RKO (cell line): ENCODE measurements at regions not wholly inside any gene's neighbourhood (a gene's known extent, or its start where the extent isn't known, plus 50 kb on each side); places are given as distances from the start of the nearest gene placed in this dataset.

Experiments used
- DNase-seq: peaks from one replicate; pipeline ENCODE4 v3.0.0-alpha.2; 2016; ENCODE audit warnings: low spot score

GRCh38 chr13:30359991-30360390 is 52.6 kb upstream of the KATNAL1 start:
- DNase-seq: no peak

GRCh38 chr13:30360586-30360985 is 53.2 kb upstream of the KATNAL1 start:
- no peak for DNase-seq

- DNase-seq: no peak
Measured at GRCh38 chr13:30362005-30362788, 54.8 kb upstream of the KATNAL1 start.

- DNase-seq: no peak
Measured at GRCh38 chr13:30362869-30363268, 55.5 kb upstream of the KATNAL1 start.

- DNase-seq: no peak
Measured at GRCh38 chr13:30363725-30364124, 56.4 kb upstream of the KATNAL1 start.

- DNase-seq: no peak
Measured at GRCh38 chr13:30364133-30364532, 56.8 kb upstream of the KATNAL1 start.

- DNase-seq: no peak
Measured at GRCh38 chr13:30364876-30365275, 57.4 kb upstream of the UBE2L5 start.

GRCh38 chr13:30366088-30366487 is 56.2 kb upstream of the UBE2L5 start:
- no peak for DNase-seq

GRCh38 chr13:30367296-30367695 is 55.0 kb upstream of the UBE2L5 start:
- DNase-seq: no peak

- DNase-seq: no peak
Measured at GRCh38 chr13:30370146-30370545, 52.1 kb upstream of the UBE2L5 start.

- DNase-seq: no peak
Measured at GRCh38 chr13:30370916-30371521, 51.3 kb upstream of the UBE2L5 start.

GRCh38 chr13:30371649-30372265 is 50.5 kb upstream of the UBE2L5 start:
- peak; percentile 63 for DNase-seq
